GM23338 (cell line): ENCODE measurements at regions not wholly inside any gene's neighbourhood (a gene's known extent, or its start where the extent isn't known, plus 50 kb on each side); places are given as distances from the start of the nearest gene placed in this dataset.

ENCODE experiments used
- CREB1 ChIP-seq: fragments of 250-450 bp; sonication (Bioruptor Pico); IDR thresholded peaks from 2 replicates; pipeline ENCODE4 v1.5.0; 2020; ENCODE audit warnings: low read depth, mild to moderate bottlenecking, moderate library complexity
- JUNB ChIP-seq: IDR thresholded peaks from one replicate; pipeline ENCODE4 v1.6.1; 2016; ENCODE audit warnings: antibody characterized with exemption; ENCODE audit not compliant: unreplicated experiment
- REST ChIP-seq: IDR thresholded peaks from one replicate; pipeline ENCODE4 v1.6.1; 2018; ENCODE audit warnings: antibody characterized with exemption; ENCODE audit not compliant: unreplicated experiment
- STAT1 ChIP-seq: IDR thresholded peaks from one replicate; pipeline ENCODE4 v1.6.1; 2016; ENCODE audit warnings: antibody characterized with exemption; ENCODE audit not compliant: unreplicated experiment
- ZNF114 ChIP-seq: fragments of 250-450 bp; sonication (Bioruptor Pico); IDR thresholded peaks from 2 replicates; pipeline ENCODE4 v1.5.0; 2020; ENCODE audit warnings: mild to moderate bottlenecking, moderate library complexity
- TF ChIP-seq, protein P1 (sequence below), 2 experiments: fragments of 200-600 bp in 1 of 2; sonication (generic) in 1 of 2; conservative IDR thresholded peaks; 2 replicates each; pipeline versions ENCODE4 v1.5.1 to v1.6.1; 2016 to 2017; ENCODE audit warnings: antibody characterized with exemption in 2 of 2, low read depth in 2 of 2, mild to moderate bottlenecking in 2 of 2, moderate library complexity in 1 of 2

GRCh38 chr4:80124246-80125211 lies 51.5 kb upstream of the ANTXR2 start (continued):
- TF ChIP-seq REST (no peak), STAT1 (no peak), JUNB (no peak), CREB1 (CRISPR knock-in tag) (no peak), ZNF114 (CRISPR knock-in tag) (no peak)
- TF ChIP-seq, protein P1, sequence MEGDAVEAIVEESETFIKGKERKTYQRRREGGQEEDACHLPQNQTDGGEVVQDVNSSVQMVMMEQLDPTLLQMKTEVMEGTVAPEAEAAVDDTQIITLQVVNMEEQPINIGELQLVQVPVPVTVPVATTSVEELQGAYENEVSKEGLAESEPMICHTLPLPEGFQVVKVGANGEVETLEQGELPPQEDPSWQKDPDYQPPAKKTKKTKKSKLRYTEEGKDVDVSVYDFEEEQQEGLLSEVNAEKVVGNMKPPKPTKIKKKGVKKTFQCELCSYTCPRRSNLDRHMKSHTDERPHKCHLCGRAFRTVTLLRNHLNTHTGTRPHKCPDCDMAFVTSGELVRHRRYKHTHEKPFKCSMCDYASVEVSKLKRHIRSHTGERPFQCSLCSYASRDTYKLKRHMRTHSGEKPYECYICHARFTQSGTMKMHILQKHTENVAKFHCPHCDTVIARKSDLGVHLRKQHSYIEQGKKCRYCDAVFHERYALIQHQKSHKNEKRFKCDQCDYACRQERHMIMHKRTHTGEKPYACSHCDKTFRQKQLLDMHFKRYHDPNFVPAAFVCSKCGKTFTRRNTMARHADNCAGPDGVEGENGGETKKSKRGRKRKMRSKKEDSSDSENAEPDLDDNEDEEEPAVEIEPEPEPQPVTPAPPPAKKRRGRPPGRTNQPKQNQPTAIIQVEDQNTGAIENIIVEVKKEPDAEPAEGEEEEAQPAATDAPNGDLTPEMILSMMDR (conservative IDR thresholded peaks at IDR 0.05; ENCODE audit: low read depth in 2 of 2) = no peak
